NCI-H146 treated with DMSO at 0.1 percent for 48 hours (cell line): ENCODE measurements at regions not wholly inside any gene's neighbourhood (a gene's known extent, or its start where the extent isn't known, plus 50 kb on each side); places are given as distances from the start of the nearest gene placed in this dataset.
A peak's percentile ranks its signal among the peaks of the same experiment; 100 is the strongest.

Experiments
- DNase-seq: peaks from one replicate; lab custom pipeline; 2025; ENCODE audit not compliant: unreplicated experiment; lab: John Stamatoyannopoulos, UW

- no peak for DNase-seq
Measured at GRCh38 chr16:11401161-11402050, 56.1 kb downstream of the RMI2 start.

- no peak for DNase-seq
Measured at GRCh38 chr16:11402051-11402744, 56.9 kb downstream of the RMI2 start.

- DNase-seq, result no peak
Measured at GRCh38 chr16:11402745-11403533, 57.7 kb downstream of the RMI2 start.

- no peak for DNase-seq
Measured at GRCh38 chr16:11403534-11403795, 58.2 kb downstream of the RMI2 start.

- no peak for DNase-seq
Measured at GRCh38 chr16:11403920-11404319, 58.7 kb downstream of the RMI2 start.

- no peak for DNase-seq
Measured at GRCh38 chr16:11404603-11405002, 59.3 kb downstream of the RMI2 start.

- DNase-seq, result peak; percentile 9
Measured at GRCh38 chr16:11405331-11406176, 60.3 kb downstream of the RMI2 start.

GRCh38 chr16:11406177-11406560, 60.9 kb downstream of the RMI2 start:
- no peak for DNase-seq

GRCh38 chr16:11407047-11407982, 62.1 kb downstream of the RMI2 start:
- peak; percentile 75 for DNase-seq

GRCh38 chr16:11408216-11408615, 63.0 kb downstream of the RMI2 start:
- no peak for DNase-seq

- no peak for DNase-seq
Measured at GRCh38 chr16:11409398-11409797, 64.1 kb downstream of the RMI2 start.

- DNase-seq, result no peak
Measured at GRCh38 chr16:11410376-11411058, 65.3 kb downstream of the RMI2 start.

- no peak for DNase-seq
Measured at GRCh38 chr16:11411059-11411550, 65.8 kb downstream of the RMI2 start.

- DNase-seq, result no peak
Measured at GRCh38 chr16:11412175-11412904, 67.1 kb downstream of the RMI2 start.

- DNase-seq, result no peak
Measured at GRCh38 chr16:11412965-11413887, 68.0 kb downstream of the RMI2 start.

- DNase-seq, result no peak
Measured at GRCh38 chr16:11413907-11414595, 68.8 kb downstream of the RMI2 start.
